ENCODE measurements at regions not wholly inside any gene's neighbourhood (a gene's known extent, or its start where the extent isn't known, plus 50 kb on each side); places are given as distances from the start of the nearest gene placed in this dataset.

DNA sequence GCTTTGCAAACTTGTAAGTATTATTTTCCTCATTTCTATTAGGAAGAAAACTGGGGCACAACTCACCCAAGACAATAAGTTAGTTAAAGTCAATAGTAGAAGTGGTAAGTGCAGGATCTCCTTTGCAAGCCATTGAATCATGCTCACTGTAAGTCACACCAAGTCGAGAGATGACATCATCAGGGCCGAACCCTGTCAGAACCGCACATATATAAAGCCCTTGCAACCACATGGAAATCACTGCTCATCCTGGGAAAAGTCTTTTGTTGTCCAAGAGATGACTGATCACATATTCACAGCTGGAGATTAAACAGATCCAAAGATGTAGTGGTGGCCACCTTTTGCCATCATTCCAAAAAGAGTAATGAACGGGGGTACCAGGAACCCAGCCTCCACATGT lies 484.8 kb upstream of the ID2 start:
- Histone ChIP-seq H3K4me1 (ENCODE audit: control insufficient read depth, insufficient read depth, low read depth, low read length) (peaks cover 3% of the 10 kb centered on the region), H3K23ac (ENCODE audit: low read length in 2 of 2) (no peak overlapping the region), H3K4me2 (ENCODE audit: low read length, poor library complexity, severe bottlenecking) (no peak overlapping the region), H3K18ac (ENCODE audit: low read depth in 1 of 2, low read length in 2 of 2) (no peak overlapping the region), H2BK12ac (ENCODE audit: low read length in 2 of 2) (no peak overlapping the region), H3K27me3 (ENCODE audit: control insufficient read depth in 1 of 2, insufficient read depth in 1 of 2, low read length in 2 of 2) (no peaks in the 10 kb centered on the region), H3K36me3 (ENCODE audit: control insufficient read depth in 1 of 2, insufficient read depth in 2 of 2, low read depth in 1 of 2, low read length in 2 of 2) (no peaks in the 10 kb centered on the region), H2BK5ac (ENCODE audit: low read depth, low read length, poor library complexity, severe bottlenecking) (no peak overlapping the region), H2BK120ac (ENCODE audit: low read depth, low read length) (no peak overlapping the region), H3K4me3 (ENCODE audit: insufficient read depth in 1 of 2, low read depth in 1 of 2, low read length in 2 of 2) (no peak overlapping the region), H3K27ac (ENCODE audit: low read length, poor library complexity, severe bottlenecking) (no peak overlapping the region), H3K79me1 (replicated peaks; ENCODE audit: low read length, poor library complexity, severe bottlenecking) (no peaks in the 10 kb centered on the region), H3K14ac (ENCODE audit: low read length in 2 of 2) (no peak overlapping the region), H2AK5ac (ENCODE audit: low read length, severe bottlenecking) (no peak overlapping the region), H3K9me3 (ENCODE audit: control insufficient read depth, low read length) (no peaks in the 10 kb centered on the region), H2AFZ (ENCODE audit: low read depth, low read length) (no peak overlapping the region), H2BK15ac (ENCODE audit: low read depth, poor library complexity, severe bottlenecking) (no peak overlapping the region), H3K9ac (ENCODE audit: low read length) (peak overlapping the region; percentile 13), H4K8ac (ENCODE audit: low read length) (no peak overlapping the region), H4K91ac (ENCODE audit: low read length) (no peak overlapping the region), H3K4ac (ENCODE audit: low read depth in 1 of 2, low read length in 2 of 2) (no peak overlapping the region)
- 77% methylated on average over 4 of the region's 4 CpGs for WGBS
- DNase-seq, result peak; percentile 11

- Histone ChIP-seq H3K4me1 (ENCODE audit: control insufficient read depth, insufficient read depth, low read depth, low read length) (peaks cover 3% of the 10 kb centered on the region), H2AFZ (ENCODE audit: low read depth, low read length) (no peak overlapping the region)
Measured at GRCh38 chr2:8197825-8198224, 484.0 kb upstream of the ID2 start.

DNA sequence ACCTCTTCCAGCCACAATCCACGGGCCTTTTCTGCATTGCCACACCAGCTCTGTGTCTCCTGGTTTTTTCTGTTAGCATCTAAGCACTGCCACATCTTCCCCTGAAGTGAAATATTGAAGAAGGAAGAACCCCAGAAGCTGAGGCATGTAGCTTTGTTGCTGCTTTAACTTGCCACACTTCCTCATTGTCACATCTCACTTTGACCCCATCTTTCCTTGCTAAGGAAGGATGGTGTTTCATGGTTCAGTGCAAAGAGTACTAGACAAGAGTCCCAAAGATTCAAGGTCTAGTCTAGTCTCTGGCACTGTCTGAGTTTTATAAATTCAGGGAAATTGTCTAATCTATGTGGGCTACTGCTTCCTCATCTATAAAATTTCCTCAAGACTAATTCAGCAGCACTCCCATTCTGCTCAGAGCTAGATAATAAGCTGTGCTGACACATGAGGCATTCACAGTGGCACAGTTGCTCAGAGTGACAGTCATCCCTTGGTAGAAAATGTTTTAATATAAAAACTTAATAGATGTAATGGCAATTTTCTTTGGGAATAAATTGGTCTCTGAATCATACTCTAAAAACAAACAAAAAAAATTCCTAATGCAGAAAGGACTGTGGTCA lies 483.0 kb upstream of the ID2 start:
- no peaks in the 10 kb centered on the region for H3K9me3 ChIP-seq (ENCODE audit: control insufficient read depth, low read length)
- H2BK15ac ChIP-seq (ENCODE audit: low read depth, poor library complexity, severe bottlenecking), result no peak overlapping the region
- H2BK5ac ChIP-seq (ENCODE audit: low read depth, low read length, poor library complexity, severe bottlenecking), result no peak overlapping the region
- no peak overlapping the region for H2BK120ac ChIP-seq (ENCODE audit: low read depth, low read length)
- no peak overlapping the region for H3K9ac ChIP-seq (ENCODE audit: low read length)
- no peaks in the 10 kb centered on the region for H3K4me1 ChIP-seq (ENCODE audit: control insufficient read depth, insufficient read depth, low read depth, low read length)
- no peak overlapping the region for H3K4ac ChIP-seq (ENCODE audit: low read depth in 1 of 2, low read length in 2 of 2)
- peak overlapping the region in 1 of 2 experiments; percentile 71 for H3K23ac ChIP-seq (ENCODE audit: low read length in 2 of 2)
- no peak for DNase-seq
- no peak overlapping the region for H2AK5ac ChIP-seq (ENCODE audit: low read length, severe bottlenecking)
- H3K27ac ChIP-seq (ENCODE audit: low read length, poor library complexity, severe bottlenecking), result no peak overlapping the region
- H3K79me1 ChIP-seq (replicated peaks; ENCODE audit: low read length, poor library complexity, severe bottlenecking), result no peaks in the 10 kb centered on the region
- no peak overlapping the region for H4K8ac ChIP-seq (ENCODE audit: low read length)
- 100% methylated on average over 1 of the region's 1 CpG for WGBS
- no peaks in the 10 kb centered on the region for H3K36me3 ChIP-seq (ENCODE audit: control insufficient read depth in 1 of 2, insufficient read depth in 2 of 2, low read depth in 1 of 2, low read length in 2 of 2)
- H3K18ac ChIP-seq (ENCODE audit: low read depth in 1 of 2, low read length in 2 of 2), result no peak overlapping the region
- H3K4me3 ChIP-seq (ENCODE audit: insufficient read depth in 1 of 2, low read depth in 1 of 2, low read length in 2 of 2), result no peak overlapping the region
- no peak overlapping the region for H3K14ac ChIP-seq (ENCODE audit: low read length in 2 of 2)
- no peak overlapping the region for H4K91ac ChIP-seq (ENCODE audit: low read length)
- H3K4me2 ChIP-seq (ENCODE audit: low read length, poor library complexity, severe bottlenecking), result no peak overlapping the region
- H2AFZ ChIP-seq (ENCODE audit: low read depth, low read length), result no peak overlapping the region
- no peak overlapping the region for H2BK12ac ChIP-seq (ENCODE audit: low read length in 2 of 2)
- H3K27me3 ChIP-seq (ENCODE audit: control insufficient read depth in 1 of 2, insufficient read depth in 1 of 2, low read length in 2 of 2), result no peaks in the 10 kb centered on the region

More at GRCh38 chr2:8197825-8198224, 484.0 kb upstream of the ID2 start:
- no peak overlapping the region for H2BK120ac ChIP-seq (ENCODE audit: low read depth, low read length)
- H3K4ac ChIP-seq (ENCODE audit: low read depth in 1 of 2, low read length in 2 of 2), result no peak overlapping the region
- H3K9ac ChIP-seq (ENCODE audit: low read length), result no peak overlapping the region
- H3K36me3 ChIP-seq (ENCODE audit: control insufficient read depth in 1 of 2, insufficient read depth in 2 of 2, low read depth in 1 of 2, low read length in 2 of 2), result no peaks in the 10 kb centered on the region
- no peak for DNase-seq
- H2BK15ac ChIP-seq (ENCODE audit: low read depth, poor library complexity, severe bottlenecking), result no peak overlapping the region
- no peak overlapping the region for H3K4me3 ChIP-seq (ENCODE audit: insufficient read depth in 1 of 2, low read depth in 1 of 2, low read length in 2 of 2)
- no peak overlapping the region for H3K23ac ChIP-seq (ENCODE audit: low read length in 2 of 2)
- H4K8ac ChIP-seq (ENCODE audit: low read length), result no peak overlapping the region
- no peaks in the 10 kb centered on the region for H3K79me1 ChIP-seq (replicated peaks; ENCODE audit: low read length, poor library complexity, severe bottlenecking)
- WGBS, result no CpG with 5 or more reads among the region's 1 CpG
- no peak overlapping the region for H2BK5ac ChIP-seq (ENCODE audit: low read depth, low read length, poor library complexity, severe bottlenecking)
- no peak overlapping the region for H2BK12ac ChIP-seq (ENCODE audit: low read length in 2 of 2)
- H3K27me3 ChIP-seq (ENCODE audit: control insufficient read depth in 1 of 2, insufficient read depth in 1 of 2, low read length in 2 of 2), result no peaks in the 10 kb centered on the region
- H3K18ac ChIP-seq (ENCODE audit: low read depth in 1 of 2, low read length in 2 of 2), result no peak overlapping the region
- H4K91ac ChIP-seq (ENCODE audit: low read length), result no peak overlapping the region
- no peak overlapping the region for H3K14ac ChIP-seq (ENCODE audit: low read length in 2 of 2)
- H3K4me2 ChIP-seq (ENCODE audit: low read length, poor library complexity, severe bottlenecking), result no peak overlapping the region
- no peak overlapping the region for H3K27ac ChIP-seq (ENCODE audit: low read length, poor library complexity, severe bottlenecking)
- no peaks in the 10 kb centered on the region for H3K9me3 ChIP-seq (ENCODE audit: control insufficient read depth, low read length)
- no peak overlapping the region for H2AK5ac ChIP-seq (ENCODE audit: low read length, severe bottlenecking)

GRCh38 chr2:8202132-8202531 lies 479.7 kb upstream of the ID2 start:
- Histone ChIP-seq H3K4me3 (ENCODE audit: insufficient read depth in 1 of 2, low read depth in 1 of 2, low read length in 2 of 2) (no peak overlapping the region), H3K4me1 (ENCODE audit: control insufficient read depth, insufficient read depth, low read depth, low read length) (no peaks in the 10 kb centered on the region), H3K9ac (ENCODE audit: low read length) (no peak overlapping the region), H4K91ac (ENCODE audit: low read length) (no peak overlapping the region), H3K36me3 (ENCODE audit: control insufficient read depth in 1 of 2, insufficient read depth in 2 of 2, low read depth in 1 of 2, low read length in 2 of 2) (no peaks in the 10 kb centered on the region), H2BK15ac (ENCODE audit: low read depth, poor library complexity, severe bottlenecking) (no peak overlapping the region), H2AK5ac (ENCODE audit: low read length, severe bottlenecking) (no peak overlapping the region), H3K27me3 (ENCODE audit: control insufficient read depth in 1 of 2, insufficient read depth in 1 of 2, low read length in 2 of 2) (no peaks in the 10 kb centered on the region), H3K9me3 (ENCODE audit: control insufficient read depth, low read length) (no peaks in the 10 kb centered on the region), H3K27ac (ENCODE audit: low read length, poor library complexity, severe bottlenecking) (no peak overlapping the region), H3K23ac (ENCODE audit: low read length in 2 of 2) (no peak overlapping the region), H3K4ac (ENCODE audit: low read depth in 1 of 2, low read length in 2 of 2) (no peak overlapping the region), H2BK120ac (ENCODE audit: low read depth, low read length) (no peak overlapping the region), H4K8ac (ENCODE audit: low read length) (no peak overlapping the region), H3K79me1 (replicated peaks; ENCODE audit: low read length, poor library complexity, severe bottlenecking) (no peaks in the 10 kb centered on the region), H2BK5ac (ENCODE audit: low read depth, low read length, poor library complexity, severe bottlenecking) (no peak overlapping the region), H3K18ac (ENCODE audit: low read depth in 1 of 2, low read length in 2 of 2) (no peak overlapping the region), H3K14ac (ENCODE audit: low read length in 2 of 2) (no peak overlapping the region), H2BK12ac (ENCODE audit: low read length in 2 of 2) (no peak overlapping the region), H3K4me2 (ENCODE audit: low read length, poor library complexity, severe bottlenecking) (no peak overlapping the region), H2AFZ (ENCODE audit: low read depth, low read length) (no peak overlapping the region)
- 88% methylated on average over 7 of the region's 7 CpGs for WGBS
- DNase-seq, result no peak

Data from mesenchymal stem cell (in vitro differentiated cells and primary cell).